ENCODE measurements at regions not wholly inside any gene's neighbourhood (a gene's known extent, or its start where the extent isn't known, plus 50 kb on each side); places are given as distances from the start of the nearest gene placed in this dataset.

GRCh38 chr7:10733747-10734146, 239.9 kb upstream of the PHF14 start:
- TF ChIP-seq CTCF (IDR thresholded peaks at IDR 0.05), result no peak
- no peak for TF ChIP-seq EP300 (IDR thresholded peaks at IDR 0.05)
- TF ChIP-seq POLR2A (IDR thresholded peaks at IDR 0.05), result no peak

Data from sigmoid colon (tissue), 4 donors.